ENCODE measurements at regions not wholly inside any gene's neighbourhood (a gene's known extent, or its start where the extent isn't known, plus 50 kb on each side); places are given as distances from the start of the nearest gene placed in this dataset.

GRCh38 chr6:43940393-43941087 is 170.5 kb downstream of the VEGFA start:
- Mint-ChIP-seq H3K4me3 (no peak overlapping the region), H3K27me3 (peaks cover 4% of the 10 kb centered on the region), H3K27ac (no peak overlapping the region), H3K4me1 (no peaks in the 10 kb centered on the region), H3K9me3 (ENCODE audit: insufficient read depth) (peaks cover 3% of the 10 kb centered on the region)
- WGBS (ENCODE audit: insufficient coverage) = 92% methylated on average over 6 of the region's 10 CpGs
- DNase-seq (no peak), ATAC-seq (ENCODE audit: low read depth) (no peak)
- POLR2A ChIA-PET = no interaction called here
- Histone ChIP-seq H2AFZ (ENCODE audit: insufficient read depth, low read depth, low read length, poor library complexity, severe bottlenecking) (no peak overlapping the region), H3K4me2 (replicated peaks; ENCODE audit: low read depth, low read length, poor library complexity, severe bottlenecking) (no peak overlapping the region), H3K27me3 (replicated peaks in 1 of 4; ENCODE audit: control extremely low read depth in 1 of 4, control insufficient read depth in 3 of 4, insufficient read depth in 4 of 4, low read length in 3 of 4) (no peaks in the 10 kb centered on the region), H4K20me1 (ENCODE audit: control insufficient read depth, insufficient read depth, low read length, poor library complexity, severe bottlenecking) (no peaks in the 10 kb centered on the region), H3K4me3 (ENCODE audit: control extremely low read depth in 1 of 5, extremely low read depth in 1 of 5, insufficient read depth in 1 of 5, low read depth in 2 of 5, low read length in 4 of 5) (no peak overlapping the region), H3K9ac (ENCODE audit: low read length) (no peak overlapping the region), H3K9me3 (ENCODE audit: control extremely low read depth in 1 of 3, control insufficient read depth in 2 of 3, insufficient read depth in 1 of 3, low read length in 2 of 3) (peaks cover 0 to 11% (median 8%) of the 10 kb centered on the region in 3 donors), H3K4me1 (ENCODE audit: control insufficient read depth in 2 of 2, insufficient read depth in 2 of 2, low read length in 2 of 2) (no peaks in the 10 kb centered on the region), H3K36me3 (replicated peaks in 1 of 2; ENCODE audit: control extremely low read depth in 1 of 2, control insufficient read depth in 1 of 2, extremely low read depth in 1 of 2, insufficient read depth in 2 of 2, low read length in 1 of 2) (no peaks in the 10 kb centered on the region), H3K27ac (ENCODE audit: low read length in 2 of 2) (no peak overlapping the region), H3K79me2 (ENCODE audit: control insufficient read depth, insufficient read depth, low read length) (no peaks in the 10 kb centered on the region)
- CTCF ChIA-PET = interaction anchor here (0.7 kb wide), 1 partner anchor 95 kb away, joined by 3 read pairs; no protein-coding TSS in a partner anchor
- intact Hi-C loops (cut with micrococcal nuclease) = no loop called here
- TF ChIP-seq, protein P1, sequence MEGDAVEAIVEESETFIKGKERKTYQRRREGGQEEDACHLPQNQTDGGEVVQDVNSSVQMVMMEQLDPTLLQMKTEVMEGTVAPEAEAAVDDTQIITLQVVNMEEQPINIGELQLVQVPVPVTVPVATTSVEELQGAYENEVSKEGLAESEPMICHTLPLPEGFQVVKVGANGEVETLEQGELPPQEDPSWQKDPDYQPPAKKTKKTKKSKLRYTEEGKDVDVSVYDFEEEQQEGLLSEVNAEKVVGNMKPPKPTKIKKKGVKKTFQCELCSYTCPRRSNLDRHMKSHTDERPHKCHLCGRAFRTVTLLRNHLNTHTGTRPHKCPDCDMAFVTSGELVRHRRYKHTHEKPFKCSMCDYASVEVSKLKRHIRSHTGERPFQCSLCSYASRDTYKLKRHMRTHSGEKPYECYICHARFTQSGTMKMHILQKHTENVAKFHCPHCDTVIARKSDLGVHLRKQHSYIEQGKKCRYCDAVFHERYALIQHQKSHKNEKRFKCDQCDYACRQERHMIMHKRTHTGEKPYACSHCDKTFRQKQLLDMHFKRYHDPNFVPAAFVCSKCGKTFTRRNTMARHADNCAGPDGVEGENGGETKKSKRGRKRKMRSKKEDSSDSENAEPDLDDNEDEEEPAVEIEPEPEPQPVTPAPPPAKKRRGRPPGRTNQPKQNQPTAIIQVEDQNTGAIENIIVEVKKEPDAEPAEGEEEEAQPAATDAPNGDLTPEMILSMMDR (IDR thresholded peaks at IDR 0.05) = no peak
- TF ChIP-seq EZH2 (IDR thresholded peaks at IDR 0.05; ENCODE audit: borderline replicate concordance, insufficient read depth, low read depth, low read length, poor library complexity, severe bottlenecking) = no peak

DNA sequence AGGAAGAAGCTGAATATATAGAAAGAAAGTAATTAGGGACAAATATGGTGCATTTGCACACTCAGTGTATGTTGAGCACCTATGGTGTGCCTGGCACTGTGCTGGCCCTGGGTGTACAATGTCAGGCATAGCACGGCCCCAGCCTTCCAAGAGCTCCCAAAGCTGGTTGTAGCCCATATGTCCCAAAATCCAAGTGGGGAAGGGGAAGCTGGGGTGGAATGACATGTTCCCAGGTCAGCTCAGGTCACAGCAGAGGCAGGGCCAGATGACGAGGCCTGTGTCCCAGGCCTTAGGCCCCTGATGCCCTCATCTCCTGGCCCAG is 170.0 kb downstream of the VEGFA start:
- H3K27ac ChIP-seq (ENCODE audit: low read length in 2 of 2) = no peak overlapping the region
- H3K4me2 ChIP-seq (replicated peaks; ENCODE audit: low read depth, low read length, poor library complexity, severe bottlenecking) = no peak overlapping the region
- TF ChIP-seq EZH2 (IDR thresholded peaks at IDR 0.05; ENCODE audit: borderline replicate concordance, insufficient read depth, low read depth, low read length, poor library complexity, severe bottlenecking) = no peak
- TF ChIP-seq, protein P1 (IDR thresholded peaks at IDR 0.05) = no peak
- H3K4me1 Mint-ChIP-seq = no peaks in the 10 kb centered on the region
- peaks cover 0 to 11% (median 3%) of the 10 kb centered on the region in 3 donors for H3K9me3 ChIP-seq (ENCODE audit: control extremely low read depth in 1 of 3, control insufficient read depth in 2 of 3, insufficient read depth in 1 of 3, low read length in 2 of 3)
- H3K4me3 ChIP-seq (ENCODE audit: control extremely low read depth in 1 of 5, extremely low read depth in 1 of 5, insufficient read depth in 1 of 5, low read depth in 2 of 5, low read length in 4 of 5) = no peak overlapping the region
- H3K27ac Mint-ChIP-seq = no peak overlapping the region
- H3K9ac ChIP-seq (ENCODE audit: low read length) = no peak overlapping the region
- H3K79me2 ChIP-seq (ENCODE audit: control insufficient read depth, insufficient read depth, low read length) = no peaks in the 10 kb centered on the region
- no peak overlapping the region for H3K4me3 Mint-ChIP-seq
- H4K20me1 ChIP-seq (ENCODE audit: control insufficient read depth, insufficient read depth, low read length, poor library complexity, severe bottlenecking) = no peaks in the 10 kb centered on the region
- H2AFZ ChIP-seq (ENCODE audit: insufficient read depth, low read depth, low read length, poor library complexity, severe bottlenecking) = no peak overlapping the region
- POLR2A ChIA-PET = no interaction called here
- H3K27me3 ChIP-seq (replicated peaks in 1 of 4; ENCODE audit: control extremely low read depth in 1 of 4, control insufficient read depth in 3 of 4, insufficient read depth in 4 of 4, low read length in 3 of 4) = no peaks in the 10 kb centered on the region
- no peaks in the 10 kb centered on the region for H3K36me3 ChIP-seq (replicated peaks in 1 of 2; ENCODE audit: control extremely low read depth in 1 of 2, control insufficient read depth in 1 of 2, extremely low read depth in 1 of 2, insufficient read depth in 2 of 2, low read length in 1 of 2)
- no peaks in the 10 kb centered on the region for H3K4me1 ChIP-seq (ENCODE audit: control insufficient read depth in 2 of 2, insufficient read depth in 2 of 2, low read length in 2 of 2)
- CTCF ChIA-PET = no interaction called here
- 50% methylated on average over 1 of the region's 2 CpGs for WGBS (ENCODE audit: insufficient coverage)
- ATAC-seq (ENCODE audit: low read depth) = no peak
- H3K9me3 Mint-ChIP-seq (ENCODE audit: insufficient read depth) = peaks cover 3% of the 10 kb centered on the region
- intact Hi-C loops (cut with micrococcal nuclease) = no loop called here
- peaks cover 4% of the 10 kb centered on the region for H3K27me3 Mint-ChIP-seq
- DNase-seq = no peak

All from B cell (primary cell).